HCT116 (cell line): ENCODE measurements at regions not wholly inside any gene's neighbourhood (a gene's known extent, or its start where the extent isn't known, plus 50 kb on each side); places are given as distances from the start of the nearest gene placed in this dataset.
"Not testable (repeated sequence)": the region's sequence is repeated elsewhere in the genome, so short reads cannot be mapped to it uniquely, and the experiment has no call there.

Experiments
- ATAC-seq: fragments of 200-7000 bp; cut with Tn5 transposase; 2 replicates; pipeline ENCODE4 v1.9.1; 2020; ENCODE audit warnings: mild to moderate bottlenecking, moderate library complexity
- BruUV-seq: library from RNA; stranded (reverse); fragments of 400-500 nt; replicated peaks from 2 replicates; lab custom pipeline; 2021; lab: Mats Ljungman, UMichigan
- CTCF ChIA-PET: fragments of 300-600 bp; sonication (Branson Sonifier 250); formaldehyde crosslinking; loops from one replicate; lab custom pipeline; 2021; ENCODE audit warnings: antibody characterized with exemption; lab: Charles Lee
- POLR2A ChIA-PET: fragments of 300-600, 350-600 bp; sonication (Branson Sonifier 250); formaldehyde crosslinking; loops from one replicate; lab custom pipeline; 2021; ENCODE audit warnings: antibody characterized with exemption; lab: Charles Lee
- RAD21 ChIA-PET, 2 experiments: fragments of 300-600 bp; sonication (Branson Sonifier 250); formaldehyde crosslinking; loops; one replicate each; lab custom pipeline; 2023; ENCODE audit warnings: low total read pairs in 2 of 2; ENCODE audit not compliant: uncharacterized antibody in 2 of 2, unreplicated experiment in 2 of 2, low non-redundant PET in 1 of 2; lab: Charles Lee
- DNase-seq: peaks from one replicate; pipeline ENCODE4 v3.0.0-alpha.2; 2010; ENCODE audit warnings: low read depth, low spot score
- H2AFZ ChIP-seq: fragments of 200-600 bp; shearing (Covaris generic), sonication (generic); 2 replicates; pipeline ENCODE4 v1.6.1; 2017; ENCODE audit warnings: low read depth, mixed run types, mixed read lengths, antibody characterized with exemption, low read length; ENCODE audit not compliant: poor library complexity, severe bottlenecking
- H3K27ac ChIP-seq: 2 replicates; pipeline ENCODE4 v1.5.1; 2012; ENCODE audit warnings: low read depth, low read length
- H3K27me3 ChIP-seq: fragments of 200-600 bp; sonication (generic); 2 replicates; pipeline ENCODE4 v1.6.1; 2016; ENCODE audit warnings: mixed run types, low read length, mixed read lengths; ENCODE audit not compliant: insufficient read depth
- H3K36me3 ChIP-seq, 2 experiments: fragments of 200-500 bp in 1 of 2; fragments of 200-600 bp in 1 of 2; sonication (Bioruptor generic) in 1 of 2; sonication (generic) in 1 of 2; 2 replicates each; pipeline versions ENCODE4 v1.5.1 to v1.6.1; 2014 to 2016; ENCODE audit warnings: low read length in 2 of 2, inconsistent platforms in 1 of 2, mixed read lengths in 1 of 2, mixed run types in 1 of 2; ENCODE audit not compliant: insufficient read depth in 2 of 2, control insufficient read depth in 1 of 2
- H3K4me1 ChIP-seq, 2 experiments: fragments of 200-600 bp in 1 of 2; sonication (generic) in 1 of 2; 2 replicates each; pipeline versions ENCODE4 v1.5.1 to v1.6.1; 2012 to 2017; ENCODE audit warnings: low read length in 2 of 2, inconsistent platforms in 1 of 2, mild to moderate bottlenecking in 1 of 2, mixed read lengths in 1 of 2, mixed run types in 1 of 2, moderate library complexity in 1 of 2; ENCODE audit not compliant: insufficient read depth in 2 of 2, control insufficient read depth in 1 of 2
- H3K4me2 ChIP-seq: fragments of 200-600 bp; sonication (generic); 2 replicates; pipeline ENCODE4 v1.6.1; 2017; ENCODE audit warnings: mixed run types, low read length, mixed read lengths
- H3K4me3 ChIP-seq, 2 experiments: fragments of 200-600 bp in 1 of 2; sonication (generic) in 1 of 2; replicated peaks in 1 of 2; 2 replicates each; pipeline ENCODE4 v1.5.1; 2011 to 2016; ENCODE audit warnings: low read length in 2 of 2, control low read depth in 1 of 2, low read depth in 1 of 2, mild to moderate bottlenecking in 1 of 2, mixed read lengths in 1 of 2, mixed run types in 1 of 2
- H3K79me2 ChIP-seq: fragments of 200-600 bp; sonication (generic); 2 replicates; pipeline ENCODE4 v1.6.1; 2017; ENCODE audit warnings: mild to moderate bottlenecking, mixed run types, low read length, moderate library complexity, mixed read lengths; ENCODE audit not compliant: insufficient read depth
- H3K9ac ChIP-seq: fragments of 200-600 bp; sonication (generic); 2 replicates; pipeline ENCODE4 v1.6.1; 2016; ENCODE audit warnings: low read length, mixed read lengths
- H3K9me2 ChIP-seq: fragments of 200-600 bp; sonication (generic), shearing (Covaris generic); 2 replicates; pipeline ENCODE4 v1.6.1; 2017; ENCODE audit warnings: mixed run types, mild to moderate bottlenecking, moderate library complexity; ENCODE audit not compliant: insufficient read depth
- H3K9me3 ChIP-seq, 2 experiments: fragments of 200-500 bp in 1 of 2; fragments of 200-600 bp in 1 of 2; sonication (Bioruptor generic) in 1 of 2; sonication (generic) in 1 of 2; 2 replicates each; pipeline ENCODE4 v1.6.1; 2014 to 2017; ENCODE audit warnings: low read length in 2 of 2, mixed read lengths in 2 of 2, inconsistent platforms in 1 of 2, low read depth in 1 of 2, mild to moderate bottlenecking in 1 of 2, mixed run types in 1 of 2, moderate library complexity in 1 of 2; ENCODE audit not compliant: control insufficient read depth in 1 of 2, insufficient read depth in 1 of 2
- H4K20me1 ChIP-seq: fragments of 200-600 bp; sonication (generic), shearing (Covaris generic); 2 replicates; pipeline ENCODE4 v1.6.1; 2017; ENCODE audit warnings: mixed run types, mild to moderate bottlenecking, moderate library complexity; ENCODE audit not compliant: insufficient read depth
- ATF3 ChIP-seq: IDR thresholded peaks from 2 replicates; pipeline ENCODE4 v1.6.1; 2012
- CBX3 ChIP-seq: IDR thresholded peaks from 2 replicates; pipeline ENCODE4 v1.6.1; 2012; ENCODE audit warnings: low read depth
- CEBPB ChIP-seq: IDR thresholded peaks from 2 replicates; pipeline ENCODE4 v1.6.1; 2012; ENCODE audit warnings: low read depth
- CTCF ChIP-seq, 3 experiments: fragments of 200-600 bp in 1 of 3; sonication (generic) in 1 of 3; IDR thresholded peaks in 2 of 3; conservative IDR thresholded peaks in 1 of 3; 2 replicates each; pipeline ENCODE4 v1.5.1; 2012 to 2017; ENCODE audit warnings: low read depth in 2 of 3, low read length in 2 of 3, antibody characterized with exemption in 1 of 3, borderline replicate concordance in 1 of 3, control low read depth in 1 of 3, mild to moderate bottlenecking in 1 of 3, mixed read lengths in 1 of 3, mixed run types in 1 of 3, moderate library complexity in 1 of 3; ENCODE audit not compliant: insufficient read depth in 1 of 3
- EZH2 ChIP-seq: fragments of 200-600 bp; sonication (generic); IDR thresholded peaks from 2 replicates; pipeline ENCODE4 v1.6.1; 2017; ENCODE audit warnings: antibody characterized with exemption, mixed run types
- POLR2AphosphoS5 ChIP-seq: IDR thresholded peaks from 2 replicates; pipeline ENCODE4 v1.6.1; 2011; ENCODE audit warnings: mild to moderate bottlenecking, low read depth, low read length, moderate library complexity
- YY1 ChIP-seq: IDR thresholded peaks from 2 replicates; pipeline ENCODE4 v1.6.1; 2011; ENCODE audit warnings: low read length, low read depth, moderate library complexity, mild to moderate bottlenecking; ENCODE audit not compliant: insufficient replicate concordance; ENCODE audit errors: extremely low read depth
- intact Hi-C: fragments of 100-400 bp; cut with micrococcal nuclease; formaldehyde crosslinking; loops from 2 replicates; pipeline ENCODE4 v1.10.0; 2022

GRCh38 chr7:104958371-104958865 lies 55.6 kb upstream of the KMT2E start:
- Histone ChIP-seq H3K4me3 (no peak overlapping the region), H3K9me3 (no peaks in the 10 kb centered on the region), H4K20me1 (no peaks in the 10 kb centered on the region), H3K79me2 (no peaks in the 10 kb centered on the region), H3K9ac (no peak overlapping the region), H3K4me1 (no peaks in the 10 kb centered on the region), H3K4me2 (no peak overlapping the region), H3K27ac (no peak overlapping the region), H3K36me3 (no peaks in the 10 kb centered on the region), H3K27me3 (no peaks in the 10 kb centered on the region), H2AFZ (no peak overlapping the region), H3K9me2 (no peaks in the 10 kb centered on the region)
- BruUV-seq = no TSS peak
- intact Hi-C loops = no loop called here
- ChIA-PET POLR2A (no interaction called here), CTCF (interaction anchor here (1.2 kb wide), 1 partner anchor 23 kb away, joined by 3 read pairs; no protein-coding TSS in a partner anchor), RAD21 (no interaction called here)
- DNase-seq (no peak), ATAC-seq (no peak)
- TF ChIP-seq EZH2 = no peak
- TF ChIP-seq ATF3 = no peak
- TF ChIP-seq YY1 = no peak
- no peak for TF ChIP-seq CEBPB
- no peak for TF ChIP-seq CBX3
- TF ChIP-seq POLR2AphosphoS5 = no peak
- TF ChIP-seq CTCF (IDR thresholded peaks at IDR 0.05 in 2 of 3, conservative IDR thresholded peaks at IDR 0.05 in 1 of 3; ENCODE audit: borderline replicate concordance in 1 of 3, insufficient read depth in 1 of 3, low read depth in 2 of 3, low read length in 2 of 3) = no peak

GRCh38 chr7:104959483-104959882 lies 54.5 kb upstream of the KMT2E start:
- ATAC-seq, RAD21 ChIA-PET, CTCF ChIA-PET, BruUV-seq, H3K4me2 ChIP-seq, intact Hi-C loops, H3K27ac ChIP-seq, H3K4me1 ChIP-seq, H3K27me3 ChIP-seq, DNase-seq, H4K20me1 ChIP-seq, H2AFZ ChIP-seq, H3K9ac ChIP-seq, H3K9me2 ChIP-seq, POLR2A ChIA-PET, H3K4me3 ChIP-seq, H3K79me2 ChIP-seq, H3K9me3 ChIP-seq, H3K36me3 ChIP-seq: not testable (repeated sequence)
